SK-N-SH (cell line): ENCODE measurements at regions not wholly inside any gene's neighbourhood (a gene's known extent, or its start where the extent isn't known, plus 50 kb on each side); places are given as distances from the start of the nearest gene placed in this dataset.
A peak's percentile ranks its signal among the peaks of the same experiment; 100 is the strongest.

Experiments
- FOXJ3 ChIP-seq: sonication (generic); formaldehyde crosslinking; IDR thresholded peaks from 2 replicates; pipeline ENCODE4 v1.5.1; 2020; ENCODE audit warnings: mild to moderate bottlenecking, missing genetic modification reagents
- NFIC ChIP-seq: IDR thresholded peaks from 2 replicates; pipeline ENCODE4 v1.4.0; 2012; ENCODE audit warnings: borderline replicate concordance
- POLR2AphosphoS5 ChIP-seq: IDR thresholded peaks from 2 replicates; pipeline ENCODE4 v1.6.1; 2012; ENCODE audit warnings: low read depth, low read length
- RXRA ChIP-seq: IDR thresholded peaks from 2 replicates; pipeline ENCODE4 v1.4.0; 2012; ENCODE audit warnings: low read depth, mild to moderate bottlenecking, borderline replicate concordance
- TAF1 ChIP-seq: IDR thresholded peaks from 2 replicates; pipeline ENCODE4 v1.6.1; 2012; ENCODE audit warnings: low read depth, mild to moderate bottlenecking, low read length, moderate library complexity, borderline replicate concordance
- TEAD4 ChIP-seq: IDR thresholded peaks from 2 replicates; pipeline ENCODE4 v1.4.0; 2012; ENCODE audit warnings: mild to moderate bottlenecking, borderline replicate concordance; ENCODE audit not compliant: insufficient read depth
- TF ChIP-seq, protein P1 (sequence below): fragments of 200-600 bp; sonication (generic); IDR thresholded peaks from 2 replicates; pipeline ENCODE4 v1.6.1; 2017; ENCODE audit warnings: antibody characterized with exemption, mild to moderate bottlenecking, moderate library complexity
- TF ChIP-seq, protein P2 (sequence below): fragments of 150-350 bp; IDR thresholded peaks from 2 replicates; pipeline ENCODE4 v1.6.1; 2017; ENCODE audit warnings: antibody characterized with exemption, low read length, low read depth, borderline replicate concordance

DNA sequence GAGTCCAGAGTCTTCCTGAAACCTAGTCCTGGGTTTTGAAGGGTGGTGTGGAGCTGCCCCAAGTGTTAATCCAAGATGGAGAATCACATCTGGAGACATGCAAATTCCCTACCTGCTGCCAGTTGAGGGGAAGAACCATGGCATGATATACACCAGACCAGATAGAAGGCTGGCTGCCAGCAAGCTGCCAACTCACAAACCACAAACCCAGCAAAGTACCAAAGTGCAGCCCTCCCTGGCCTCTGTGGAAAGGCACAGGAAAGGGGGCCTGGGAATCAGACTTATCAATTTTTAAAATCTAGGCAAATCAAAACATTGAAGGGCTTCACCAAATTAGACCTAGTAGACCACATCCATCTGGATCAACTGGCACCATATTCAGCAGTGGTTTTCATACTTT lies 157.0 kb downstream of the TMEM26 start:
- TF ChIP-seq, protein P1, sequence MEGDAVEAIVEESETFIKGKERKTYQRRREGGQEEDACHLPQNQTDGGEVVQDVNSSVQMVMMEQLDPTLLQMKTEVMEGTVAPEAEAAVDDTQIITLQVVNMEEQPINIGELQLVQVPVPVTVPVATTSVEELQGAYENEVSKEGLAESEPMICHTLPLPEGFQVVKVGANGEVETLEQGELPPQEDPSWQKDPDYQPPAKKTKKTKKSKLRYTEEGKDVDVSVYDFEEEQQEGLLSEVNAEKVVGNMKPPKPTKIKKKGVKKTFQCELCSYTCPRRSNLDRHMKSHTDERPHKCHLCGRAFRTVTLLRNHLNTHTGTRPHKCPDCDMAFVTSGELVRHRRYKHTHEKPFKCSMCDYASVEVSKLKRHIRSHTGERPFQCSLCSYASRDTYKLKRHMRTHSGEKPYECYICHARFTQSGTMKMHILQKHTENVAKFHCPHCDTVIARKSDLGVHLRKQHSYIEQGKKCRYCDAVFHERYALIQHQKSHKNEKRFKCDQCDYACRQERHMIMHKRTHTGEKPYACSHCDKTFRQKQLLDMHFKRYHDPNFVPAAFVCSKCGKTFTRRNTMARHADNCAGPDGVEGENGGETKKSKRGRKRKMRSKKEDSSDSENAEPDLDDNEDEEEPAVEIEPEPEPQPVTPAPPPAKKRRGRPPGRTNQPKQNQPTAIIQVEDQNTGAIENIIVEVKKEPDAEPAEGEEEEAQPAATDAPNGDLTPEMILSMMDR, result no peak
- TF ChIP-seq, protein P2, sequence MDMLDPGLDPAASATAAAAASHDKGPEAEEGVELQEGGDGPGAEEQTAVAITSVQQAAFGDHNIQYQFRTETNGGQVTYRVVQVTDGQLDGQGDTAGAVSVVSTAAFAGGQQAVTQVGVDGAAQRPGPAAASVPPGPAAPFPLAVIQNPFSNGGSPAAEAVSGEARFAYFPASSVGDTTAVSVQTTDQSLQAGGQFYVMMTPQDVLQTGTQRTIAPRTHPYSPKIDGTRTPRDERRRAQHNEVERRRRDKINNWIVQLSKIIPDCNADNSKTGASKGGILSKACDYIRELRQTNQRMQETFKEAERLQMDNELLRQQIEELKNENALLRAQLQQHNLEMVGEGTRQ, result no peak
- TF ChIP-seq TEAD4 (no peak), RXRA (no peak), FOXJ3 (CRISPR knock-in tag) (no peak), NFIC (peak; percentile 30; the same call in 1 of the 2 replicates), POLR2AphosphoS5 (no peak), TAF1 (no peak)
